GM10266 (cell line): ENCODE measurements at regions not wholly inside any gene's neighbourhood (a gene's known extent, or its start where the extent isn't known, plus 50 kb on each side); places are given as distances from the start of the nearest gene placed in this dataset.

Source experiments
- DNase-seq: peaks from one replicate; pipeline ENCODE4 v3.0.0; 2012; ENCODE audit errors: extremely low spot score
- TF ChIP-seq, protein P1 (sequence below): IDR thresholded peaks from 2 replicates; pipeline ENCODE4 v1.5.1; 2012; ENCODE audit warnings: mild to moderate bottlenecking, low read depth; ENCODE audit not compliant: control insufficient read depth, insufficient read depth; ENCODE audit errors: missing control alignments

DNA sequence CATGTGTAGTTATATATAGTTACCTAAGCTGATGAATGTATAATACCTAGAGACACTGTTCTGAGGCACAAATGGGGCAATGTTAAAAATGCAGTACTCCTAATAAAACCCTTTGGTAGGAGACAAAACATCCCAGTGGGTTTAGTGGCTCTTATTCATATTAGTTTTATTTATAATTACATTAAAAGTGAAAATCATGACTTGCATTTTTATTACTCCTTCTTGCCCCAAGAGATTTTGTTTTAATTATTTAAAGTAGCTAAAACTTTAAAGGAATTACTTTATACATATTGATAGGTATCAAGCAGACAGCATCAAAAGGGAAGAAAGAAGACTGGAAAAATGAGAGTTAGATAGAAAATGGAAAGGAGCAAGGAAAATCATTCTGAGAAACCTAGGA lies 688.6 kb downstream of the GALC start:
- no peak for DNase-seq
- TF ChIP-seq, protein P1, sequence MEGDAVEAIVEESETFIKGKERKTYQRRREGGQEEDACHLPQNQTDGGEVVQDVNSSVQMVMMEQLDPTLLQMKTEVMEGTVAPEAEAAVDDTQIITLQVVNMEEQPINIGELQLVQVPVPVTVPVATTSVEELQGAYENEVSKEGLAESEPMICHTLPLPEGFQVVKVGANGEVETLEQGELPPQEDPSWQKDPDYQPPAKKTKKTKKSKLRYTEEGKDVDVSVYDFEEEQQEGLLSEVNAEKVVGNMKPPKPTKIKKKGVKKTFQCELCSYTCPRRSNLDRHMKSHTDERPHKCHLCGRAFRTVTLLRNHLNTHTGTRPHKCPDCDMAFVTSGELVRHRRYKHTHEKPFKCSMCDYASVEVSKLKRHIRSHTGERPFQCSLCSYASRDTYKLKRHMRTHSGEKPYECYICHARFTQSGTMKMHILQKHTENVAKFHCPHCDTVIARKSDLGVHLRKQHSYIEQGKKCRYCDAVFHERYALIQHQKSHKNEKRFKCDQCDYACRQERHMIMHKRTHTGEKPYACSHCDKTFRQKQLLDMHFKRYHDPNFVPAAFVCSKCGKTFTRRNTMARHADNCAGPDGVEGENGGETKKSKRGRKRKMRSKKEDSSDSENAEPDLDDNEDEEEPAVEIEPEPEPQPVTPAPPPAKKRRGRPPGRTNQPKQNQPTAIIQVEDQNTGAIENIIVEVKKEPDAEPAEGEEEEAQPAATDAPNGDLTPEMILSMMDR = no peak

DNA sequence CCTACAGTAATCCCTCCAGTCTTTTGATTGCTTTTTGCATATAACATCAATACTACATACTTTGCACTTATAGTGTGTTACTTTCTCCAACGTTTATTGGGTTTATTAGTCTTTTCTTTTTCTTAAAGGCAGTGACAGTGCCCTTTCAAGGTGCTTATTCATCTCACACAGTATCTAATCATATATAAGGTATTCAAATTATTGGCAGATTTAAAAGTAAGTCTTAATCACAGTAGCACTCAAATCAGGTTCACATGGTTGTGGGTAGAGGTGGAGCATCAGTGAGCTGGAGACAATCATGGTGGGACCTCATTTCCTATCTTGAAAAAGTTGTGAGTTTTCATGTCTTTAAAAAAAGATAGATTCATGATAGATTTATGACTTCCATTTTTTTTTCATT lies 706.2 kb downstream of the GALC start:
- no peak for DNase-seq
- TF ChIP-seq, protein P1 = no peak

DNA sequence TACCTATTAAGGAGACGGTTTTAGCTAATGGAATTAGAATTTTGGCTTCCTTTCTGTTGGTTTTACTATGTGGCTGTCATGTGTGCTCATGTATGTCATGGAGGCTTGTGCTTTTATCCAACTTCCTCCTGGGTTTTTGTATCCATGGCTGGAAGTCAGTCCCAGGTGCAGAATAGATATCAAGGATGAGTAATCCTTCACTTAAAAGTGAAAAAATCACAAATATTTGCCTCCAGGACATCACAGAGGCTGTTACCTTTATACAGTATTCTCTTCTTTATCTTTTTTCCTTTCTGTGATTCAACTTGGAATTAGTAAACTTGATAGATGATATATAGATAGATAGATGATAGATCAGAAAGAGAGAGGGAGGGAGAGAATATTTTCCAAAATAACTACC lies 706.8 kb downstream of the GALC start:
- no peak for DNase-seq
- TF ChIP-seq, protein P1 = no peak

DNA sequence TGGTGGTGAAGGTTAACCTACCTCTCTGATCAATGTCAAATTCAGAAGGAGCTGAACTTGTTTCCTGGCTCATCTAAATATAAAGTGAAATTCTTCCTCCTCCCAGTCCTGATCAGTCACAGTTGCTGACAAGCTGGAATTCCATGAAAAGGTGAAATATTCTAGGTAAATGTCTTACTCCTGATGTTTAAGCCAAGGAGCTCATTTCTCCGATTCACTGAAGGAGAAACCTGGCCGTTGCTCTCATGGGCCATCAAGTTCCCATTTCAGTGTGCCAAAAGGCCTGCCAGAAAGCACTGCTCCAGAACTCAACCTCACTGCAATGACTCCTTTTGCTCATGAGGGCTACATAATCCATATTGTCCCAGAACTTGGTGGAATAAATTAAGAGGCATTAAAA lies 707.5 kb downstream of the GALC start:
- TF ChIP-seq, protein P1 = no peak
- DNase-seq = no peak

DNA sequence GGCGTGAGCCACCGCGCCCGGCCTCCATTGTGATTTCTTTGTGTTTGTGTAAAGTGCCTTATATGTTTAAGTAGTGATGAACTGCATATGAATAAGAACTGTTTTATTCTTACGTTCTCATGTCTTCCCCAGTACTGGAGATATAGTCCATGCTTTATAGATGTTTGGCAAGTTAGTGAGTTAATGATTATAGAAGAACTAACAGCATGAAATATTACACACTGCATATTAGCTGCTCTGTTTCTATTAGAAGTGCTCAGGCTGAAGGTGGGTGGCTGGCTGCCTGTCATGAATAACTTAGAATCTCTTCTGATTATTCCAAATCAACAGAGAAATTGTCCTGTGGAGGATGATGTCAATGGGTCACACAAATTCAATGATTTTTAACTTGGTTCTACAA lies 709.4 kb downstream of the GALC start:
- TF ChIP-seq, protein P1 = no peak
- no peak for DNase-seq

DNA sequence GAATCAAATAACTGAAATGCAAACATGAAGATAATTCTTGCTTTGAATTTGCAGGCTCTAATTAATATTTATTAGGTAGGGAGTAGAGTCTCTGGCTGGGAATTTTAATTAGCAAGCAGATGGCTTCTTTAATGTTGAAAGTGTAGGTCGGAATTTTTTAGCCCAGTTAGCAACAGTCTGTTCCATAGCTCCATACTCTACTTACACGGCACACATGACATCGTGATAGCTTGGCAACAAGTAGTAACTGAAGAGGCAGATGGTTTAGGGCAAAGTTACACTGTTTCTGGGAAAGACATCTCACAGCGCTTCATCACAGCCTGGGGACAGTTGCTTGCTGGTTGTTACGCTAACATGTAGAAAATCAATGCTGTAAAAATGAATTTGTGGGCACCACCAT lies 710.7 kb downstream of the GALC start:
- DNase-seq = no peak
- TF ChIP-seq, protein P1 = no peak

DNA sequence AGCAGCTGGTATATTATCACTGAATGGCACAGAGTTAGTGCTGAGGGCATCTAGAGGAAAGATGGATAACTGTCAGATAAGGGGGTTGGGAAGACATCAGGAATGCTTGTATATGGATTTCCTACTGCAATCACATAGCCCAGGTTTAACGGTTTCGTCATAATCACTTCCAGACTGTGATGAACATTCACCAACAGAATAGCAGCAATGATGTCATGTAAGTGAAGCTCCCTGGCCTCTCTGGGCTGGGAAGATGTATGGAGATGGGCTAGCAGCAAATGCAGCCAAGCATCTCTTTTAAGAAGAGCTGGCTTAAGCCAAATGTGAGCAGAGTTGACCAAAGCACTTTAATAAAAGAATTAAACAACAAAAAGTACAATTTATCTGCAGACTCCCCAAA lies 714.6 kb downstream of the GALC start:
- DNase-seq = no peak
- TF ChIP-seq, protein P1 = no peak
